ENCODE measurements at regions not wholly inside any gene's neighbourhood (a gene's known extent, or its start where the extent isn't known, plus 50 kb on each side); places are given as distances from the start of the nearest gene placed in this dataset.

GRCh38 chr5:67344870-67345269, 148.3 kb upstream of the CD180 start:
- TF ChIP-seq POLR2AphosphoS5 (IDR thresholded peaks at IDR 0.05; ENCODE audit: low read depth, low read length) (no peak), TAF1 (IDR thresholded peaks at IDR 0.05; ENCODE audit: borderline replicate concordance, low read depth, low read length) (no peak)
